ENCODE measurements at regions not wholly inside any gene's neighbourhood (a gene's known extent, or its start where the extent isn't known, plus 50 kb on each side); places are given as distances from the start of the nearest gene placed in this dataset.

- Mint-ChIP-seq H3K27ac (ENCODE audit: unreplicated experiment) (no peak overlapping the region), H3K9me3 (ENCODE audit: low read depth) (no peaks in the 10 kb centered on the region), H3K36me3 (ENCODE audit: low read depth) (no peaks in the 10 kb centered on the region), H3K4me3 (ENCODE audit: unreplicated experiment) (no peak overlapping the region), H3K27me3 (ENCODE audit: low read depth) (no peaks in the 10 kb centered on the region), H3K4me1 (ENCODE audit: low read depth) (no peaks in the 10 kb centered on the region)
- no peak for TF ChIP-seq CTCF (IDR thresholded peaks at IDR 0.05)
- DNase-seq (ENCODE audit: low spot score), result no peak
Observed at GRCh38 chr18:73487966-73488365, 620.2 kb upstream of the NETO1 start.

- Mint-ChIP-seq H3K36me3 (ENCODE audit: low read depth) (no peaks in the 10 kb centered on the region), H3K27ac (ENCODE audit: unreplicated experiment) (no peak overlapping the region), H3K9me3 (ENCODE audit: low read depth) (no peaks in the 10 kb centered on the region), H3K27me3 (ENCODE audit: low read depth) (peaks cover 3% of the 10 kb centered on the region), H3K4me1 (ENCODE audit: low read depth) (no peaks in the 10 kb centered on the region), H3K4me3 (ENCODE audit: unreplicated experiment) (no peak overlapping the region)
- no peak for DNase-seq (ENCODE audit: low spot score)
- no peak for TF ChIP-seq CTCF (IDR thresholded peaks at IDR 0.05)
Observed at GRCh38 chr18:73485166-73485565, 617.4 kb upstream of the NETO1 start.

- no peak for TF ChIP-seq CTCF (IDR thresholded peaks at IDR 0.05)
- Mint-ChIP-seq H3K4me3 (ENCODE audit: unreplicated experiment) (no peak overlapping the region), H3K36me3 (ENCODE audit: low read depth) (no peaks in the 10 kb centered on the region), H3K9me3 (ENCODE audit: low read depth) (no peaks in the 10 kb centered on the region), H3K4me1 (ENCODE audit: low read depth) (no peaks in the 10 kb centered on the region), H3K27ac (ENCODE audit: unreplicated experiment) (no peak overlapping the region), H3K27me3 (ENCODE audit: low read depth) (peaks cover 7% of the 10 kb centered on the region)
- no peak for DNase-seq (ENCODE audit: low spot score)
Observed at GRCh38 chr18:73482901-73483300, 615.1 kb upstream of the NETO1 start.

- Mint-ChIP-seq H3K36me3 (ENCODE audit: low read depth) (no peaks in the 10 kb centered on the region), H3K9me3 (ENCODE audit: low read depth) (peaks cover 4% of the 10 kb centered on the region), H3K4me3 (ENCODE audit: unreplicated experiment) (no peak overlapping the region), H3K27ac (ENCODE audit: unreplicated experiment) (no peak overlapping the region), H3K4me1 (ENCODE audit: low read depth) (no peaks in the 10 kb centered on the region), H3K27me3 (ENCODE audit: low read depth) (peaks cover 9% of the 10 kb centered on the region)
- TF ChIP-seq CTCF (IDR thresholded peaks at IDR 0.05), result no peak
- DNase-seq (ENCODE audit: low spot score), result no peak
Observed at GRCh38 chr18:73479477-73479876, 611.7 kb upstream of the NETO1 start.

GRCh38 chr18:73478191-73478590 lies 610.4 kb upstream of the NETO1 start:
- Mint-ChIP-seq H3K4me3 (ENCODE audit: unreplicated experiment) (no peak overlapping the region), H3K27ac (ENCODE audit: unreplicated experiment) (no peak overlapping the region), H3K36me3 (ENCODE audit: low read depth) (no peaks in the 10 kb centered on the region), H3K27me3 (ENCODE audit: low read depth) (peaks cover 9% of the 10 kb centered on the region), H3K4me1 (ENCODE audit: low read depth) (no peaks in the 10 kb centered on the region), H3K9me3 (ENCODE audit: low read depth) (peaks cover 4% of the 10 kb centered on the region)
- no peak for TF ChIP-seq CTCF (IDR thresholded peaks at IDR 0.05)
- DNase-seq (ENCODE audit: low spot score), result no peak
